GM23338 (cell line): ENCODE measurements at regions not wholly inside any gene's neighbourhood (a gene's known extent, or its start where the extent isn't known, plus 50 kb on each side); places are given as distances from the start of the nearest gene placed in this dataset.

Experiments
- ATAC-seq: fragments of 200-7000 bp; cut with Tn5 transposase; 3 replicates; pipeline ENCODE4 v1.9.1; 2020
- DNase-seq: peaks from one replicate; pipeline ENCODE4 v3.0.0-alpha.2; 2015; ENCODE audit warnings: low spot score
- H2AFZ ChIP-seq: fragments of 200-600 bp; sonication (generic); 2 replicates; pipeline ENCODE4 v1.8.0; 2016; ENCODE audit warnings: antibody characterized with exemption, mild to moderate bottlenecking, moderate library complexity
- H3F3A ChIP-seq: fragments of 200-600 bp; sonication (generic); replicated peaks from 2 replicates; pipeline ENCODE4 v1.8.0; 2017; ENCODE audit warnings: antibody characterized with exemption, mixed run types, low read depth
- H3K27ac ChIP-seq: fragments of 200-600 bp; sonication (generic); 2 replicates; pipeline ENCODE4 v1.6.1; 2016; ENCODE audit warnings: low read depth
- H3K27me3 ChIP-seq: fragments of 200-600 bp; sonication (generic); 2 replicates; pipeline ENCODE4 v1.8.0; 2016; ENCODE audit warnings: mild to moderate bottlenecking, mixed run types, moderate library complexity; ENCODE audit not compliant: insufficient read depth
- H3K36me3 ChIP-seq: fragments of 200-600 bp; sonication (generic); 2 replicates; pipeline ENCODE4 v1.8.0; 2016; ENCODE audit warnings: mild to moderate bottlenecking; ENCODE audit not compliant: insufficient read depth
- H3K4me1 ChIP-seq: fragments of 200-600 bp; sonication (generic); 2 replicates; pipeline ENCODE4 v1.8.0; 2016; ENCODE audit warnings: mild to moderate bottlenecking, moderate library complexity; ENCODE audit not compliant: insufficient read depth
- H3K4me2 ChIP-seq: fragments of 200-600 bp; sonication (generic); 2 replicates; pipeline ENCODE4 v1.7.1; 2017; ENCODE audit warnings: mixed run types
- H3K4me3 ChIP-seq: fragments of 200-600 bp; sonication (generic); 2 replicates; pipeline ENCODE4 v1.6.1; 2016; ENCODE audit warnings: mixed run types
- H3K79me2 ChIP-seq: fragments of 200-600 bp; sonication (generic); replicated peaks from 2 replicates; pipeline ENCODE4 v1.8.0; 2017; ENCODE audit warnings: mild to moderate bottlenecking; ENCODE audit not compliant: insufficient read depth
- H3K9me2 ChIP-seq: fragments of 200-600 bp; sonication (generic); 2 replicates; pipeline ENCODE4 v1.8.0; 2017; ENCODE audit not compliant: insufficient read depth
- H4K20me1 ChIP-seq: fragments of 200-600 bp; sonication (generic); replicated peaks from 2 replicates; pipeline ENCODE4 v1.8.0; 2017; ENCODE audit warnings: mild to moderate bottlenecking; ENCODE audit not compliant: insufficient read depth
- H3K27ac Mint-ChIP-seq: 2 replicates; pipeline ENCODE4 v1.8.0; 2020; ENCODE audit warnings: inconsistent platforms, mild to moderate bottlenecking, moderate library complexity, mixed read lengths
- H3K27me3 Mint-ChIP-seq: 3 replicates; pipeline ENCODE4 v1.8.0; 2022; ENCODE audit warnings: low read depth, mild to moderate bottlenecking, moderate library complexity, mixed read lengths, inconsistent platforms; ENCODE audit not compliant: insufficient read depth, poor library complexity
- H3K36me3 Mint-ChIP-seq: 3 replicates; pipeline ENCODE4 v1.8.0; 2021; ENCODE audit warnings: low read depth, mild to moderate bottlenecking, inconsistent platforms, moderate library complexity, mixed read lengths
- H3K4me1 Mint-ChIP-seq: 3 replicates; pipeline ENCODE4 v1.8.0; 2020; ENCODE audit warnings: mild to moderate bottlenecking, inconsistent platforms, mixed read lengths
- H3K4me3 Mint-ChIP-seq: 3 replicates; pipeline ENCODE4 v1.8.0; 2021; ENCODE audit warnings: moderate library complexity, mild to moderate bottlenecking, inconsistent platforms, mixed read lengths
- H3K9me3 Mint-ChIP-seq: 3 replicates; pipeline ENCODE4 v1.8.0; 2020; ENCODE audit warnings: moderate library complexity, mild to moderate bottlenecking, inconsistent platforms, mixed read lengths
- CREB1 ChIP-seq: fragments of 250-450 bp; sonication (Bioruptor Pico); IDR thresholded peaks from 2 replicates; pipeline ENCODE4 v1.5.0; 2020; ENCODE audit warnings: low read depth, mild to moderate bottlenecking, moderate library complexity
- EZH2 ChIP-seq: fragments of 200-600 bp; sonication (generic); IDR thresholded peaks from one replicate; pipeline ENCODE4 v1.8.0; 2017; ENCODE audit warnings: antibody characterized with exemption, mild to moderate bottlenecking, low read depth; ENCODE audit not compliant: unreplicated experiment
- EZH2phosphoT487 ChIP-seq: fragments of 200-600 bp; sonication (generic); IDR thresholded peaks from one replicate; pipeline ENCODE4 v1.8.1; 2018; ENCODE audit warnings: antibody characterized with exemption; ENCODE audit not compliant: unreplicated experiment
- JUNB ChIP-seq: IDR thresholded peaks from one replicate; pipeline ENCODE4 v1.6.1; 2016; ENCODE audit warnings: antibody characterized with exemption; ENCODE audit not compliant: unreplicated experiment
- NANOG ChIP-seq: IDR thresholded peaks from 2 replicates; pipeline ENCODE4 v1.6.1; 2016; ENCODE audit warnings: antibody characterized with exemption, borderline replicate concordance
- POLR2AphosphoS5 ChIP-seq: IDR thresholded peaks from 2 replicates; pipeline ENCODE4 v1.6.1; 2016; ENCODE audit warnings: antibody characterized with exemption, low read depth
- STAT1 ChIP-seq: IDR thresholded peaks from one replicate; pipeline ENCODE4 v1.6.1; 2016; ENCODE audit warnings: antibody characterized with exemption; ENCODE audit not compliant: unreplicated experiment
- ZNF114 ChIP-seq: fragments of 250-450 bp; sonication (Bioruptor Pico); IDR thresholded peaks from 2 replicates; pipeline ENCODE4 v1.5.0; 2020; ENCODE audit warnings: mild to moderate bottlenecking, moderate library complexity
- TF ChIP-seq, protein P1 (sequence below): IDR thresholded peaks from one replicate; pipeline ENCODE4 v1.6.1; 2018; ENCODE audit warnings: antibody characterized with exemption; ENCODE audit not compliant: unreplicated experiment
- TF ChIP-seq, protein P2 (sequence below): IDR thresholded peaks from 2 replicates; pipeline ENCODE4 v1.6.1; 2016; ENCODE audit warnings: antibody characterized with exemption
- TF ChIP-seq, protein P3 (sequence below): fragments of 250-450 bp; sonication (Bioruptor Pico); IDR thresholded peaks from 2 replicates; pipeline ENCODE4 v1.5.0; 2020; ENCODE audit warnings: mild to moderate bottlenecking, moderate library complexity
- TF ChIP-seq, protein P4 (sequence below), 2 experiments: fragments of 200-600 bp in 1 of 2; sonication (generic) in 1 of 2; conservative IDR thresholded peaks; 2 replicates each; pipeline versions ENCODE4 v1.5.1 to v1.6.1; 2016 to 2017; ENCODE audit warnings: antibody characterized with exemption in 2 of 2, low read depth in 2 of 2, mild to moderate bottlenecking in 2 of 2, moderate library complexity in 1 of 2

DNA sequence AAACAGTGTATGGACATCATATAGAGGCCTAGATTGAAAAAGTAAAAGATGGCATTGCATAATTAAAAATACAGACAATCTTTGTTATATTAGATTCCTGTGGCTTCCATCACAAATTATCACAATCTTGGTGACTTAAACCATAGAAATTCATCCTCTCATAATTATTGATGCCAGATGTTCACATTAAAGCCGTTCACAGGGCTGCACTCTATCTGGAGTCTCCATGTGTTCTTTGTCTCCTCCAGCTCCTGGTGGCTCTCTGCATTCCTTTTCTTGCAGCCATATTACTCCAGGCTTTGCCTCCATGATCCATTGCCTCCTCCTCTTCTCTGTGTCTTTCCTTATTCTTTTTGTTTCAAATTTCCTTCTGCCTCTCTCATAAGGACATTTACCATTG is 875.7 kb upstream of the USP15 start:
- no peaks in the 10 kb centered on the region for H3K27me3 Mint-ChIP-seq
- no peak for ATAC-seq

More for the DNA sequence above, 875.7 kb upstream of the USP15 start:
- H3K4me1 Mint-ChIP-seq = no peaks in the 10 kb centered on the region
- peaks cover 27% of the 10 kb centered on the region for H3K9me3 Mint-ChIP-seq
- peaks cover 5% of the 10 kb centered on the region; the same call in 1 of the 2 replicates for H3K9me2 ChIP-seq
- no peak overlapping the region for H3K4me2 ChIP-seq
- no peak overlapping the region for H2AFZ ChIP-seq
- H3K27ac Mint-ChIP-seq = no peak overlapping the region
- H3K27ac ChIP-seq = no peak overlapping the region
- H3K4me1 ChIP-seq = no peaks in the 10 kb centered on the region
- no peak overlapping the region for H3K4me3 Mint-ChIP-seq
- no peak for DNase-seq
- peaks cover 11% of the 10 kb centered on the region; the same call in 1 of the 2 replicates for H3K36me3 ChIP-seq
- H3K79me2 ChIP-seq = no peaks in the 10 kb centered on the region
- H3K4me3 ChIP-seq = no peak overlapping the region
- TF ChIP-seq, protein P1, sequence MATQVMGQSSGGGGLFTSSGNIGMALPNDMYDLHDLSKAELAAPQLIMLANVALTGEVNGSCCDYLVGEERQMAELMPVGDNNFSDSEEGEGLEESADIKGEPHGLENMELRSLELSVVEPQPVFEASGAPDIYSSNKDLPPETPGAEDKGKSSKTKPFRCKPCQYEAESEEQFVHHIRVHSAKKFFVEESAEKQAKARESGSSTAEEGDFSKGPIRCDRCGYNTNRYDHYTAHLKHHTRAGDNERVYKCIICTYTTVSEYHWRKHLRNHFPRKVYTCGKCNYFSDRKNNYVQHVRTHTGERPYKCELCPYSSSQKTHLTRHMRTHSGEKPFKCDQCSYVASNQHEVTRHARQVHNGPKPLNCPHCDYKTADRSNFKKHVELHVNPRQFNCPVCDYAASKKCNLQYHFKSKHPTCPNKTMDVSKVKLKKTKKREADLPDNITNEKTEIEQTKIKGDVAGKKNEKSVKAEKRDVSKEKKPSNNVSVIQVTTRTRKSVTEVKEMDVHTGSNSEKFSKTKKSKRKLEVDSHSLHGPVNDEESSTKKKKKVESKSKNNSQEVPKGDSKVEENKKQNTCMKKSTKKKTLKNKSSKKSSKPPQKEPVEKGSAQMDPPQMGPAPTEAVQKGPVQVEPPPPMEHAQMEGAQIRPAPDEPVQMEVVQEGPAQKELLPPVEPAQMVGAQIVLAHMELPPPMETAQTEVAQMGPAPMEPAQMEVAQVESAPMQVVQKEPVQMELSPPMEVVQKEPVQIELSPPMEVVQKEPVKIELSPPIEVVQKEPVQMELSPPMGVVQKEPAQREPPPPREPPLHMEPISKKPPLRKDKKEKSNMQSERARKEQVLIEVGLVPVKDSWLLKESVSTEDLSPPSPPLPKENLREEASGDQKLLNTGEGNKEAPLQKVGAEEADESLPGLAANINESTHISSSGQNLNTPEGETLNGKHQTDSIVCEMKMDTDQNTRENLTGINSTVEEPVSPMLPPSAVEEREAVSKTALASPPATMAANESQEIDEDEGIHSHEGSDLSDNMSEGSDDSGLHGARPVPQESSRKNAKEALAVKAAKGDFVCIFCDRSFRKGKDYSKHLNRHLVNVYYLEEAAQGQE = no peak
- TF ChIP-seq CREB1 (CRISPR knock-in tag) (no peak), JUNB (no peak), EZH2phosphoT487 (no peak), ZNF114 (CRISPR knock-in tag) (no peak), NANOG (no peak), POLR2AphosphoS5 (no peak), STAT1 (no peak), EZH2 (no peak)
- TF ChIP-seq, protein P2, sequence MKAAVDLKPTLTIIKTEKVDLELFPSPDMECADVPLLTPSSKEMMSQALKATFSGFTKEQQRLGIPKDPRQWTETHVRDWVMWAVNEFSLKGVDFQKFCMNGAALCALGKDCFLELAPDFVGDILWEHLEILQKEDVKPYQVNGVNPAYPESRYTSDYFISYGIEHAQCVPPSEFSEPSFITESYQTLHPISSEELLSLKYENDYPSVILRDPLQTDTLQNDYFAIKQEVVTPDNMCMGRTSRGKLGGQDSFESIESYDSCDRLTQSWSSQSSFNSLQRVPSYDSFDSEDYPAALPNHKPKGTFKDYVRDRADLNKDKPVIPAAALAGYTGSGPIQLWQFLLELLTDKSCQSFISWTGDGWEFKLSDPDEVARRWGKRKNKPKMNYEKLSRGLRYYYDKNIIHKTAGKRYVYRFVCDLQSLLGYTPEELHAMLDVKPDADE = no peak
- TF ChIP-seq, protein P3, sequence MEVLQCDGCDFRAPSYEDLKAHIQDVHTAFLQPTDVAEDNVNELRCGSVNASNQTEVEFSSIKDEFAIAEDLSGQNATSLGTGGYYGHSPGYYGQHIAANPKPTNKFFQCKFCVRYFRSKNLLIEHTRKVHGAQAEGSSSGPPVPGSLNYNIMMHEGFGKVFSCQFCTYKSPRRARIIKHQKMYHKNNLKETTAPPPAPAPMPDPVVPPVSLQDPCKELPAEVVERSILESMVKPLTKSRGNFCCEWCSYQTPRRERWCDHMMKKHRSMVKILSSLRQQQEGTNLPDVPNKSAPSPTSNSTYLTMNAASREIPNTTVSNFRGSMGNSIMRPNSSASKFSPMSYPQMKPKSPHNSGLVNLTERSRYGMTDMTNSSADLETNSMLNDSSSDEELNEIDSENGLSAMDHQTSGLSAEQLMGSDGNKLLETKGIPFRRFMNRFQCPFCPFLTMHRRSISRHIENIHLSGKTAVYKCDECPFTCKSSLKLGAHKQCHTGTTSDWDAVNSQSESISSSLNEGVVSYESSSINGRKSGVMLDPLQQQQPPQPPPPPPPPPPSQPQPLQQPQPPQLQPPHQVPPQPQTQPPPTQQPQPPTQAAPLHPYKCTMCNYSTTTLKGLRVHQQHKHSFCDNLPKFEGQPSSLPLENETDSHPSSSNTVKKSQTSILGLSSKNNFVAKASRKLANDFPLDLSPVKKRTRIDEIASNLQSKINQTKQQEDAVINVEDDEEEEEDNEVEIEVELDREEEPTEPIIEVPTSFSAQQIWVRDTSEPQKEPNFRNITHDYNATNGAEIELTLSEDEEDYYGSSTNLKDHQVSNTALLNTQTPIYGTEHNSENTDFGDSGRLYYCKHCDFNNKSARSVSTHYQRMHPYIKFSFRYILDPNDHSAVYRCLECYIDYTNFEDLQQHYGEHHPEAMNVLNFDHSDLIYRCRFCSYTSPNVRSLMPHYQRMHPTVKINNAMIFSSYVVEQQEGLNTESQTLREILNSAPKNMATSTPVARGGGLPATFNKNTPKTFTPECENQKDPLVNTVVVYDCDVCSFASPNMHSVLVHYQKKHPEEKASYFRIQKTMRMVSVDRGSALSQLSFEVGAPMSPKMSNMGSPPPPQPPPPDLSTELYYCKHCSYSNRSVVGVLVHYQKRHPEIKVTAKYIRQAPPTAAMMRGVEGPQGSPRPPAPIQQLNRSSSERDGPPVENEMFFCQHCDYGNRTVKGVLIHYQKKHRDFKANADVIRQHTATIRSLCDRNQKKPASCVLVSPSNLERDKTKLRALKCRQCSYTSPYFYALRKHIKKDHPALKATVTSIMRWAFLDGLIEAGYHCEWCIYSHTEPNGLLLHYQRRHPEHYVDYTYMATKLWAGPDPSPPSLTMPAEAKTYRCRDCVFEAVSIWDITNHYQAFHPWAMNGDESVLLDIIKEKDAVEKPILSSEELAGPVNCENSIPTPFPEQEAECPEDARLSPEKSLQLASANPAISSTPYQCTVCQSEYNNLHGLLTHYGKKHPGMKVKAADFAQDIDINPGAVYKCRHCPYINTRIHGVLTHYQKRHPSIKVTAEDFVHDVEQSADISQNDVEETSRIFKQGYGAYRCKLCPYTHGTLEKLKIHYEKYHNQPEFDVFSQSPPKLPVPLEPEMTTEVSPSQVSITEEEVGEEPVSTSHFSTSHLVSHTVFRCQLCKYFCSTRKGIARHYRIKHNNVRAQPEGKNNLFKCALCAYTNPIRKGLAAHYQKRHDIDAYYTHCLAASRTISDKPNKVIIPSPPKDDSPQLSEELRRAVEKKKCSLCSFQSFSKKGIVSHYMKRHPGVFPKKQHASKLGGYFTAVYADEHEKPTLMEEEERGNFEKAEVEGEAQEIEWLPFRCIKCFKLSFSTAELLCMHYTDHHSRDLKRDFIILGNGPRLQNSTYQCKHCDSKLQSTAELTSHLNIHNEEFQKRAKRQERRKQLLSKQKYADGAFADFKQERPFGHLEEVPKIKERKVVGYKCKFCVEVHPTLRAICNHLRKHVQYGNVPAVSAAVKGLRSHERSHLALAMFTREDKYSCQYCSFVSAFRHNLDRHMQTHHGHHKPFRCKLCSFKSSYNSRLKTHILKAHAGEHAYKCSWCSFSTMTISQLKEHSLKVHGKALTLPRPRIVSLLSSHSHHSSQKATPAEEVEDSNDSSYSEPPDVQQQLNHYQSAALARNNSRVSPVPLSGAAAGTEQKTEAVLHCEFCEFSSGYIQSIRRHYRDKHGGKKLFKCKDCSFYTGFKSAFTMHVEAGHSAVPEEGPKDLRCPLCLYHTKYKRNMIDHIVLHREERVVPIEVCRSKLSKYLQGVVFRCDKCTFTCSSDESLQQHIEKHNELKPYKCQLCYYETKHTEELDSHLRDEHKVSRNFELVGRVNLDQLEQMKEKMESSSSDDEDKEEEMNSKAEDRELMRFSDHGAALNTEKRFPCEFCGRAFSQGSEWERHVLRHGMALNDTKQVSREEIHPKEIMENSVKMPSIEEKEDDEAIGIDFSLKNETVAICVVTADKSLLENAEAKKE (CRISPR knock-in tag) = no peak
- TF ChIP-seq, protein P4, sequence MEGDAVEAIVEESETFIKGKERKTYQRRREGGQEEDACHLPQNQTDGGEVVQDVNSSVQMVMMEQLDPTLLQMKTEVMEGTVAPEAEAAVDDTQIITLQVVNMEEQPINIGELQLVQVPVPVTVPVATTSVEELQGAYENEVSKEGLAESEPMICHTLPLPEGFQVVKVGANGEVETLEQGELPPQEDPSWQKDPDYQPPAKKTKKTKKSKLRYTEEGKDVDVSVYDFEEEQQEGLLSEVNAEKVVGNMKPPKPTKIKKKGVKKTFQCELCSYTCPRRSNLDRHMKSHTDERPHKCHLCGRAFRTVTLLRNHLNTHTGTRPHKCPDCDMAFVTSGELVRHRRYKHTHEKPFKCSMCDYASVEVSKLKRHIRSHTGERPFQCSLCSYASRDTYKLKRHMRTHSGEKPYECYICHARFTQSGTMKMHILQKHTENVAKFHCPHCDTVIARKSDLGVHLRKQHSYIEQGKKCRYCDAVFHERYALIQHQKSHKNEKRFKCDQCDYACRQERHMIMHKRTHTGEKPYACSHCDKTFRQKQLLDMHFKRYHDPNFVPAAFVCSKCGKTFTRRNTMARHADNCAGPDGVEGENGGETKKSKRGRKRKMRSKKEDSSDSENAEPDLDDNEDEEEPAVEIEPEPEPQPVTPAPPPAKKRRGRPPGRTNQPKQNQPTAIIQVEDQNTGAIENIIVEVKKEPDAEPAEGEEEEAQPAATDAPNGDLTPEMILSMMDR (conservative IDR thresholded peaks at IDR 0.05; ENCODE audit: low read depth in 2 of 2) = no peak
- H3K27me3 ChIP-seq = no peaks in the 10 kb centered on the region
- no peaks in the 10 kb centered on the region for H3F3A ChIP-seq
- H4K20me1 ChIP-seq = no peaks in the 10 kb centered on the region
- peaks cover 18% of the 10 kb centered on the region for H3K36me3 Mint-ChIP-seq
